WTC11 (cell line): ENCODE measurements at regions not wholly inside any gene's neighbourhood (a gene's known extent, or its start where the extent isn't known, plus 50 kb on each side); places are given as distances from the start of the nearest gene placed in this dataset.

Source experiments
- ATAC-seq: fragments of 200-7000 bp; cut with Tn5 transposase; 2 replicates; pipeline ENCODE4 v1.10.0; 2021; ENCODE audit warnings: mild to moderate bottlenecking, moderate library complexity
- CTCF ChIA-PET: fragments of 300-600 bp; sonication (Branson Sonifier 250); formaldehyde crosslinking; loops from one replicate; lab custom pipeline; 2021; ENCODE audit warnings: antibody characterized with exemption; lab: Charles Lee
- POLR2A ChIA-PET: fragments of 350-600 bp; sonication (Branson Sonifier 250); formaldehyde crosslinking; loops from one replicate; lab custom pipeline; 2021; ENCODE audit warnings: antibody characterized with exemption; lab: Charles Lee
- DNase-seq: peaks from one replicate; pipeline ENCODE4 v3.0.0; 2021; ENCODE audit warnings: low spot score
- H3K27ac Mint-ChIP-seq: 2 replicates; pipeline ENCODE4 v1.8.0; 2021; ENCODE audit warnings: mixed read lengths
- H3K27me3 Mint-ChIP-seq: 2 replicates; pipeline ENCODE4 v1.8.0; 2021; ENCODE audit warnings: low read depth, mild to moderate bottlenecking, moderate library complexity, mixed read lengths
- H3K36me3 Mint-ChIP-seq: 2 replicates; pipeline ENCODE4 v1.8.0; 2021; ENCODE audit warnings: mixed read lengths
- H3K4me1 Mint-ChIP-seq: 2 replicates; pipeline ENCODE4 v1.8.0; 2022; ENCODE audit warnings: mixed read lengths
- H3K4me3 Mint-ChIP-seq: 2 replicates; pipeline ENCODE4 v1.8.0; 2021; ENCODE audit warnings: mild to moderate bottlenecking, moderate library complexity, mixed read lengths
- H3K9me3 Mint-ChIP-seq: 2 replicates; pipeline ENCODE4 v1.8.0; 2021; ENCODE audit warnings: mixed read lengths
- CBFB ChIP-seq: sonication (generic); formaldehyde crosslinking; IDR thresholded peaks from 2 replicates; pipeline ENCODE4 v1.8.1; 2022; ENCODE audit warnings: mild to moderate bottlenecking, low read depth, missing genetic modification reagents
- CREM ChIP-seq: sonication (generic); formaldehyde crosslinking; IDR thresholded peaks from 2 replicates; pipeline ENCODE4 v1.8.1; 2022; ENCODE audit warnings: mild to moderate bottlenecking, missing genetic modification reagents, moderate library complexity
- NFYB ChIP-seq: sonication (generic); formaldehyde crosslinking; conservative IDR thresholded peaks from 2 replicates; pipeline ENCODE4 v1.8.0; 2022; ENCODE audit warnings: low read depth, missing genetic modification reagents
- RELA ChIP-seq: sonication (generic); formaldehyde crosslinking; IDR thresholded peaks from 2 replicates; pipeline ENCODE4 v1.8.1; 2022; ENCODE audit warnings: missing genetic modification reagents, mild to moderate bottlenecking, borderline replicate concordance
- TCF7 ChIP-seq: sonication (generic); formaldehyde crosslinking; IDR thresholded peaks from 2 replicates; pipeline ENCODE4 v1.8.0; 2022; ENCODE audit warnings: mild to moderate bottlenecking, low read depth, missing genetic modification reagents, moderate library complexity
- ZNF138 ChIP-seq: sonication (generic); formaldehyde crosslinking; conservative IDR thresholded peaks from 2 replicates; pipeline ENCODE4 v1.8.1; 2022; ENCODE audit warnings: mild to moderate bottlenecking, moderate library complexity, missing genetic modification reagents
- ZNF219 ChIP-seq: sonication (generic); formaldehyde crosslinking; IDR thresholded peaks from 2 replicates; pipeline ENCODE4 v1.8.0; 2023; ENCODE audit warnings: missing genetic modification reagents, mild to moderate bottlenecking, borderline replicate concordance
- ZNF263 ChIP-seq: sonication (generic); formaldehyde crosslinking; IDR thresholded peaks from 2 replicates; pipeline ENCODE4 v1.8.1; 2022; ENCODE audit warnings: low read depth, mild to moderate bottlenecking, moderate library complexity, missing genetic modification reagents
- ZNF396 ChIP-seq: fragments of 250-450 bp; sonication (Bioruptor Pico); IDR thresholded peaks from 2 replicates; pipeline ENCODE4 v1.8.0; 2021; ENCODE audit warnings: mild to moderate bottlenecking, moderate library complexity, borderline replicate concordance
- ZNF416 ChIP-seq: fragments of 250-450 bp; sonication (Bioruptor Pico); IDR thresholded peaks from 2 replicates; pipeline ENCODE4 v1.9.0; 2021; ENCODE audit warnings: mild to moderate bottlenecking, inconsistent platforms
- TF ChIP-seq, protein P1 (sequence below): sonication (generic); formaldehyde crosslinking; IDR thresholded peaks from 2 replicates; pipeline ENCODE4 v1.8.1; 2022; ENCODE audit warnings: low read depth, missing genetic modification reagents, borderline replicate concordance
- TF ChIP-seq, protein P2 (sequence below): sonication (generic); formaldehyde crosslinking; IDR thresholded peaks from 2 replicates; pipeline ENCODE4 v1.8.0; 2022; ENCODE audit warnings: mild to moderate bottlenecking, missing genetic modification reagents
- TF ChIP-seq, protein P3 (sequence below): sonication (generic); formaldehyde crosslinking; conservative IDR thresholded peaks from 2 replicates; pipeline ENCODE4 v1.8.1; 2022; ENCODE audit warnings: mild to moderate bottlenecking, missing genetic modification reagents
- TF ChIP-seq, protein P4 (sequence below): sonication (generic); formaldehyde crosslinking; IDR thresholded peaks from 2 replicates; pipeline ENCODE4 v1.8.1; 2022; ENCODE audit warnings: missing genetic modification reagents, borderline replicate concordance
- TF ChIP-seq, protein P5 (sequence below): sonication (generic); formaldehyde crosslinking; IDR thresholded peaks from 2 replicates; pipeline ENCODE4 v1.8.1; 2022; ENCODE audit warnings: mild to moderate bottlenecking, missing genetic modification reagents, moderate library complexity, borderline replicate concordance
- TF ChIP-seq, protein P6 (sequence below): sonication (generic); formaldehyde crosslinking; IDR thresholded peaks from 2 replicates; pipeline ENCODE4 v1.8.1; 2023; ENCODE audit warnings: mild to moderate bottlenecking, missing genetic modification reagents, moderate library complexity
- TF ChIP-seq, protein P7 (sequence below): sonication (generic); formaldehyde crosslinking; IDR thresholded peaks from 2 replicates; pipeline ENCODE4 v1.8.1; 2023; ENCODE audit warnings: mild to moderate bottlenecking, missing genetic modification reagents, borderline replicate concordance
- TF ChIP-seq, protein P8 (sequence below): sonication (generic); formaldehyde crosslinking; IDR thresholded peaks from 2 replicates; pipeline ENCODE4 v1.8.1; 2023; ENCODE audit warnings: mild to moderate bottlenecking, missing genetic modification reagents

DNA sequence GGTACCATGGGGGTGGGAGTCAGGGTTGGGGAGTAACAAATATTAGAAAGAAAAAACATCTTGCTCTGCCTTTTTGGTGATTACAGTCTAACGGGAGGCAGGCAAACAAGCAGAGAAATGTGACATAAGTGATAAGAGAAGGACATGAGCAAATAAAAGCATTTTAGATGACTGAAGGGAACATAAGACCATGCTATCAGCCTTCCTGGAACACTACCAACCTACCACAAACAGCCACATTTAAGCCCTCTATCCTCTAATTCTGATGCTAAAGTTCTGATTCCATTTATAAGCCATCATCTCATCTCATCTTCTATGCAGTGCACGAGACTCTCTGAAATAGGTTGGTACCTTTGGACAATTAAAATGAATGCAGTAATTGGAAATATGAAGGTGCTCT lies 243.4 kb upstream of the P2RY1 start (continued):
- TF ChIP-seq, protein P1, sequence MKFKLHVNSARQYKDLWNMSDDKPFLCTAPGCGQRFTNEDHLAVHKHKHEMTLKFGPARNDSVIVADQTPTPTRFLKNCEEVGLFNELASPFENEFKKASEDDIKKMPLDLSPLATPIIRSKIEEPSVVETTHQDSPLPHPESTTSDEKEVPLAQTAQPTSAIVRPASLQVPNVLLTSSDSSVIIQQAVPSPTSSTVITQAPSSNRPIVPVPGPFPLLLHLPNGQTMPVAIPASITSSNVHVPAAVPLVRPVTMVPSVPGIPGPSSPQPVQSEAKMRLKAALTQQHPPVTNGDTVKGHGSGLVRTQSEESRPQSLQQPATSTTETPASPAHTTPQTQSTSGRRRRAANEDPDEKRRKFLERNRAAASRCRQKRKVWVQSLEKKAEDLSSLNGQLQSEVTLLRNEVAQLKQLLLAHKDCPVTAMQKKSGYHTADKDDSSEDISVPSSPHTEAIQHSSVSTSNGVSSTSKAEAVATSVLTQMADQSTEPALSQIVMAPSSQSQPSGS, result no peak
- no peak for TF ChIP-seq ZNF416
- TF ChIP-seq, protein P2, sequence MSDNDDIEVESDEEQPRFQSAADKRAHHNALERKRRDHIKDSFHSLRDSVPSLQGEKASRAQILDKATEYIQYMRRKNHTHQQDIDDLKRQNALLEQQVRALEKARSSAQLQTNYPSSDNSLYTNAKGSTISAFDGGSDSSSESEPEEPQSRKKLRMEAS (CRISPR knock-in tag), result no peak
- TF ChIP-seq, protein P3, sequence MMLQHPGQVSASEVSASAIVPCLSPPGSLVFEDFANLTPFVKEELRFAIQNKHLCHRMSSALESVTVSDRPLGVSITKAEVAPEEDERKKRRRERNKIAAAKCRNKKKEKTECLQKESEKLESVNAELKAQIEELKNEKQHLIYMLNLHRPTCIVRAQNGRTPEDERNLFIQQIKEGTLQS (CRISPR knock-in tag), result no peak
- TF ChIP-seq ZNF219 (CRISPR knock-in tag), result no peak
- TF ChIP-seq CREM, result no peak
- TF ChIP-seq CBFB (CRISPR knock-in tag), result no peak

DNA sequence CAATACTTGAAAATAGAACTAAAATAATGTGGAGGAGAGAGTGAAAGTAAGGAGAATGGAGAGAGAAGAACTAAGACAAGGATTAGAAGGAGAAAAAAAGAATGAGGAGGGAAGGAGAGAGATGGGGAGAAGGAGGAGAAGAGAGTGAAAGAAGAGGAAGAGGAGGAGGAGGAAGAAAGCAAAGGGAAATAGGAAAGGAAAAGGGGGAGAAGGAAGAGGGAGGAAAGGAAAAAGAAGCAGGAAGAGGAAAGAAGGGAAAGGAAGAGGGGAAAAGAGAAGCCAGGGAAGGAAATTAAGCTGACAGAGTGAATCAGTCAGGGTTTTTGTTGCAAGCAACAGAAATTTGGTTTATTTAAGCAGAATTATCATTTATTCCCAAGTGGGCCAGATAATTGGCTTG lies 241.7 kb upstream of the P2RY1 start:
- CTCF ChIA-PET, result no interaction called here
- Mint-ChIP-seq H3K9me3 (peaks cover 14% of the 10 kb centered on the region), H3K27me3 (no peaks in the 10 kb centered on the region), H3K36me3 (peaks cover 16% of the 10 kb centered on the region), H3K4me3 (no peak overlapping the region), H3K4me1 (peaks cover 22% of the 10 kb centered on the region), H3K27ac (no peak overlapping the region)
- POLR2A ChIA-PET, result no interaction called here
- TF ChIP-seq, protein P4, sequence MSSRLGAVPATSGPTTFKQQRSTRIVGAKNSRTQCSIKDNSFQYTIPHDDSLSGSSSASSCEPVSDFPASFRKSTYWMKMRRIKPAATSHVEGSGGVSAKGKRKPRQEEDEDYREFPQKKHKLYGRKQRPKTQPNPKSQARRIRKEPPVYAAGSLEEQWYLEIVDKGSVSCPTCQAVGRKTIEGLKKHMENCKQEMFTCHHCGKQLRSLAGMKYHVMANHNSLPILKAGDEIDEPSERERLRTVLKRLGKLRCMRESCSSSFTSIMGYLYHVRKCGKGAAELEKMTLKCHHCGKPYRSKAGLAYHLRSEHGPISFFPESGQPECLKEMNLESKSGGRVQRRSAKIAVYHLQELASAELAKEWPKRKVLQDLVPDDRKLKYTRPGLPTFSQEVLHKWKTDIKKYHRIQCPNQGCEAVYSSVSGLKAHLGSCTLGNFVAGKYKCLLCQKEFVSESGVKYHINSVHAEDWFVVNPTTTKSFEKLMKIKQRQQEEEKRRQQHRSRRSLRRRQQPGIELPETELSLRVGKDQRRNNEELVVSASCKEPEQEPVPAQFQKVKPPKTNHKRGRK, result peak; percentile 83; the same call in 1 of the 2 replicates
- TF ChIP-seq ZNF138 (CRISPR knock-in tag) (no peak), RELA (CRISPR knock-in tag) (no peak)
- TF ChIP-seq, protein P1, result no peak
- TF ChIP-seq, protein P5, sequence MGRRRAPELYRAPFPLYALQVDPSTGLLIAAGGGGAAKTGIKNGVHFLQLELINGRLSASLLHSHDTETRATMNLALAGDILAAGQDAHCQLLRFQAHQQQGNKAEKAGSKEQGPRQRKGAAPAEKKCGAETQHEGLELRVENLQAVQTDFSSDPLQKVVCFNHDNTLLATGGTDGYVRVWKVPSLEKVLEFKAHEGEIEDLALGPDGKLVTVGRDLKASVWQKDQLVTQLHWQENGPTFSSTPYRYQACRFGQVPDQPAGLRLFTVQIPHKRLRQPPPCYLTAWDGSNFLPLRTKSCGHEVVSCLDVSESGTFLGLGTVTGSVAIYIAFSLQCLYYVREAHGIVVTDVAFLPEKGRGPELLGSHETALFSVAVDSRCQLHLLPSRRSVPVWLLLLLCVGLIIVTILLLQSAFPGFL, result no peak
- TF ChIP-seq, protein P6, sequence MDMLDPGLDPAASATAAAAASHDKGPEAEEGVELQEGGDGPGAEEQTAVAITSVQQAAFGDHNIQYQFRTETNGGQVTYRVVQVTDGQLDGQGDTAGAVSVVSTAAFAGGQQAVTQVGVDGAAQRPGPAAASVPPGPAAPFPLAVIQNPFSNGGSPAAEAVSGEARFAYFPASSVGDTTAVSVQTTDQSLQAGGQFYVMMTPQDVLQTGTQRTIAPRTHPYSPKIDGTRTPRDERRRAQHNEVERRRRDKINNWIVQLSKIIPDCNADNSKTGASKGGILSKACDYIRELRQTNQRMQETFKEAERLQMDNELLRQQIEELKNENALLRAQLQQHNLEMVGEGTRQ (CRISPR knock-in tag), result no peak
- no peak for DNase-seq
- no peak for ATAC-seq

DNA sequence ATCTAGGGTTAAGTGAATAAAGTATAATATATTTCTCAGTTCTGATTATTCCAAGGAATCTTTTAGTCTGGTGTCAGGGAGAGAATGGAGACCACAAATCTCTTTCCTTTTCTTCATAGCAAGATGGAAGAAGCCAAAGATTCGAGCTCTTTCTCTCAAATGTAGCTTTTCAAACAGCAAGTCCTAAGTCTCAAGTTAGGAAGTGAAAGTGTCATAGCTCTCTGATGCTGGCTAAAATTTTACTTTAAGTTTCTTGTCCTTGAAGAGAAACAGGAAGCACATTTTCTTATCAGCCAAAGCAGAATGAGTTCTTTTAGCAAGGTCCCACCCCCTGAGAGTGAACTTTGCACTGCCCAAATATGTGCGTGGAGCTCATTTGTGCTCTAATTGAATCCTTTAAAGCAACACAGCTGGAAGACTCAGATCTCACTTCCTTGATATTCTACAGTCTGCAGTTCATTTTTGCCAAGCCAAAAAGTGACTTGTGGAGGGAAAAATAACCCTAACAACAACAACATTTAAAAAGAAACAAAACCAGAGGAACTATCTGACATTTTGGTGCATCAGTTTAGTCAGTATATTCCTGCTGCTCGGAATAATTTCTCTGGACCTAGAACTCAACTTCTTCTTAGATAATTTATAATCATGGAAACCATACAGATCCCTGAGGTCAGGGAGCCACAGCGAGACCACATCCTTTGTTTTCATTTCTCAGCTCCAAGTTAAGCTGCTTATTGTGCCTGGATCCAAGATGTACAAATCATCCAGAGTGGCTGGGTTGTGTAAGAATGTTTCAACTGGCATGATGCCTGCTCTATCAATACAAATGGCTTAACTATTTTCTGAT lies 238.7 kb upstream of the P2RY1 start:
- Mint-ChIP-seq H3K4me1 (peaks cover 23% of the 10 kb centered on the region), H3K27me3 (peaks cover 3% of the 10 kb centered on the region; the same call in 1 of the 2 replicates), H3K27ac (peak overlapping the region; percentile 66), H3K36me3 (peaks cover 24% of the 10 kb centered on the region), H3K4me3 (no peak overlapping the region), H3K9me3 (peaks cover 23% of the 10 kb centered on the region)
- CTCF ChIA-PET, result interaction anchor here (1.3 kb wide), 1 partner anchor 238 kb away, joined by 3 read pairs; no protein-coding TSS in a partner anchor
- DNase-seq (no peak), ATAC-seq (peak; percentile 55)
- POLR2A ChIA-PET, result no interaction called here
- TF ChIP-seq, protein P7, sequence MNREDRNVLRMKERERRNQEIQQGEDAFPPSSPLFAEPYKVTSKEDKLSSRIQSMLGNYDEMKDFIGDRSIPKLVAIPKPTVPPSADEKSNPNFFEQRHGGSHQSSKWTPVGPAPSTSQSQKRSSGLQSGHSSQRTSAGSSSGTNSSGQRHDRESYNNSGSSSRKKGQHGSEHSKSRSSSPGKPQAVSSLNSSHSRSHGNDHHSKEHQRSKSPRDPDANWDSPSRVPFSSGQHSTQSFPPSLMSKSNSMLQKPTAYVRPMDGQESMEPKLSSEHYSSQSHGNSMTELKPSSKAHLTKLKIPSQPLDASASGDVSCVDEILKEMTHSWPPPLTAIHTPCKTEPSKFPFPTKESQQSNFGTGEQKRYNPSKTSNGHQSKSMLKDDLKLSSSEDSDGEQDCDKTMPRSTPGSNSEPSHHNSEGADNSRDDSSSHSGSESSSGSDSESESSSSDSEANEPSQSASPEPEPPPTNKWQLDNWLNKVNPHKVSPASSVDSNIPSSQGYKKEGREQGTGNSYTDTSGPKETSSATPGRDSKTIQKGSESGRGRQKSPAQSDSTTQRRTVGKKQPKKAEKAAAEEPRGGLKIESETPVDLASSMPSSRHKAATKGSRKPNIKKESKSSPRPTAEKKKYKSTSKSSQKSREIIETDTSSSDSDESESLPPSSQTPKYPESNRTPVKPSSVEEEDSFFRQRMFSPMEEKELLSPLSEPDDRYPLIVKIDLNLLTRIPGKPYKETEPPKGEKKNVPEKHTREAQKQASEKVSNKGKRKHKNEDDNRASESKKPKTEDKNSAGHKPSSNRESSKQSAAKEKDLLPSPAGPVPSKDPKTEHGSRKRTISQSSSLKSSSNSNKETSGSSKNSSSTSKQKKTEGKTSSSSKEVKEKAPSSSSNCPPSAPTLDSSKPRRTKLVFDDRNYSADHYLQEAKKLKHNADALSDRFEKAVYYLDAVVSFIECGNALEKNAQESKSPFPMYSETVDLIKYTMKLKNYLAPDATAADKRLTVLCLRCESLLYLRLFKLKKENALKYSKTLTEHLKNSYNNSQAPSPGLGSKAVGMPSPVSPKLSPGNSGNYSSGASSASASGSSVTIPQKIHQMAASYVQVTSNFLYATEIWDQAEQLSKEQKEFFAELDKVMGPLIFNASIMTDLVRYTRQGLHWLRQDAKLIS, result no peak
- TF ChIP-seq ZNF396 (CRISPR knock-in tag), result no peak
- TF ChIP-seq, protein P8, sequence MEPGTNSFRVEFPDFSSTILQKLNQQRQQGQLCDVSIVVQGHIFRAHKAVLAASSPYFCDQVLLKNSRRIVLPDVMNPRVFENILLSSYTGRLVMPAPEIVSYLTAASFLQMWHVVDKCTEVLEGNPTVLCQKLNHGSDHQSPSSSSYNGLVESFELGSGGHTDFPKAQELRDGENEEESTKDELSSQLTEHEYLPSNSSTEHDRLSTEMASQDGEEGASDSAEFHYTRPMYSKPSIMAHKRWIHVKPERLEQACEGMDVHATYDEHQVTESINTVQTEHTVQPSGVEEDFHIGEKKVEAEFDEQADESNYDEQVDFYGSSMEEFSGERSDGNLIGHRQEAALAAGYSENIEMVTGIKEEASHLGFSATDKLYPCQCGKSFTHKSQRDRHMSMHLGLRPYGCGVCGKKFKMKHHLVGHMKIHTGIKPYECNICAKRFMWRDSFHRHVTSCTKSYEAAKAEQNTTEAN, result no peak
- no peak for TF ChIP-seq NFYB
- TF ChIP-seq ZNF263, result no peak
- TF ChIP-seq TCF7 (CRISPR knock-in tag), result no peak
